Brain microvascular endothelial cell (primary cell): ENCODE measurements at regions not wholly inside any gene's neighbourhood (a gene's known extent, or its start where the extent isn't known, plus 50 kb on each side); places are given as distances from the start of the nearest gene placed in this dataset.

Experiments used
- DNase-seq: peaks from one replicate; pipeline ENCODE4 v3.0.0-alpha.2; 2020
- H3K27ac ChIP-seq: fragments of 250-450 bp; sonication (Bioruptor Pico); 2 replicates; pipeline ENCODE4 v1.5.1; 2020; ENCODE audit warnings: mild to moderate bottlenecking, moderate library complexity
- H3K27me3 ChIP-seq: fragments of 250-450 bp; sonication (Bioruptor Pico); replicated peaks from 2 replicates; pipeline ENCODE4 v1.5.1; 2020; ENCODE audit warnings: mild to moderate bottlenecking
- H3K36me3 ChIP-seq: fragments of 250-450 bp; sonication (Bioruptor Pico); replicated peaks from 2 replicates; pipeline ENCODE4 v1.5.1; 2020; ENCODE audit warnings: mild to moderate bottlenecking
- H3K4me3 ChIP-seq: 2 replicates; pipeline ENCODE4 v1.5.1; 2011; ENCODE audit warnings: low read depth, mild to moderate bottlenecking, control low read depth, low read length, moderate library complexity
- in situ Hi-C: cut with HindIII; loops from 2 replicates; pipeline ENCODE4 v1.10.0; 2017; ENCODE audit warnings: low sequenced_read_pairs, low pct_ligation_motif_present
- TF ChIP-seq, protein P1 (sequence below): IDR thresholded peaks from 2 replicates; pipeline ENCODE4 v1.5.1; 2011; ENCODE audit warnings: low read depth, mild to moderate bottlenecking, moderate library complexity, low read length, control low read depth, inconsistent platforms; ENCODE audit errors: missing control alignments

DNA sequence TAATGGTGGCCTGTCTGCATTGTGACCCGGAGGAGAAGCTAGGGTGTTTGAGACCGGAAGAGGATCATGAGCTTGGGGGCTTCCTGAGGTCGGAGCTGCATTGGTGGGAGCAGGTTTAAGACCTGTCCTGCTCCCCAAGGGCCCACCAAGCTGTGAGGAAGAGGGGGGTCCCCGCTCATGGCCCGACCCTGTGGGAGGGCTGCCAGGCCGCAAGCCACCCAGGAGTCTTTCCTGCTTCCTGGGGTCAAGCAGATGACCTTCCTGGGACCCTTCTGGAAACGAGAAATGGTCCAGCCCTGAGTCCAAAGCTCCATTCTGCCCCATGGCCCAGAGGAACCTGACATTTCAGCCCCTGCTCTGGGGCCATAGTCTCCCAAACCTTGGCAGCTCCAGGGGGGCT is 61.5 kb upstream of the RNU6ATAC start:
- TF ChIP-seq, protein P1, sequence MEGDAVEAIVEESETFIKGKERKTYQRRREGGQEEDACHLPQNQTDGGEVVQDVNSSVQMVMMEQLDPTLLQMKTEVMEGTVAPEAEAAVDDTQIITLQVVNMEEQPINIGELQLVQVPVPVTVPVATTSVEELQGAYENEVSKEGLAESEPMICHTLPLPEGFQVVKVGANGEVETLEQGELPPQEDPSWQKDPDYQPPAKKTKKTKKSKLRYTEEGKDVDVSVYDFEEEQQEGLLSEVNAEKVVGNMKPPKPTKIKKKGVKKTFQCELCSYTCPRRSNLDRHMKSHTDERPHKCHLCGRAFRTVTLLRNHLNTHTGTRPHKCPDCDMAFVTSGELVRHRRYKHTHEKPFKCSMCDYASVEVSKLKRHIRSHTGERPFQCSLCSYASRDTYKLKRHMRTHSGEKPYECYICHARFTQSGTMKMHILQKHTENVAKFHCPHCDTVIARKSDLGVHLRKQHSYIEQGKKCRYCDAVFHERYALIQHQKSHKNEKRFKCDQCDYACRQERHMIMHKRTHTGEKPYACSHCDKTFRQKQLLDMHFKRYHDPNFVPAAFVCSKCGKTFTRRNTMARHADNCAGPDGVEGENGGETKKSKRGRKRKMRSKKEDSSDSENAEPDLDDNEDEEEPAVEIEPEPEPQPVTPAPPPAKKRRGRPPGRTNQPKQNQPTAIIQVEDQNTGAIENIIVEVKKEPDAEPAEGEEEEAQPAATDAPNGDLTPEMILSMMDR, result no peak
- DNase-seq, result no peak
- H3K36me3 ChIP-seq, result no peaks in the 10 kb centered on the region
- no peak overlapping the region for H3K4me3 ChIP-seq
- peaks cover 16% of the 10 kb centered on the region for H3K27me3 ChIP-seq
- in situ Hi-C loops, result no loop called here
- no peak overlapping the region for H3K27ac ChIP-seq

- no peak overlapping the region for H3K4me3 ChIP-seq
- TF ChIP-seq, protein P1, result no peak
- DNase-seq, result no peak
- in situ Hi-C loops, result no loop called here
- H3K27ac ChIP-seq, result no peak overlapping the region
- peaks cover 16% of the 10 kb centered on the region for H3K27me3 ChIP-seq
- H3K36me3 ChIP-seq, result no peaks in the 10 kb centered on the region
Observed at GRCh38 chr9:134226221-134226930, 62.0 kb upstream of the RNU6ATAC start.

- H3K27me3 ChIP-seq, result peaks cover 16% of the 10 kb centered on the region
- H3K4me3 ChIP-seq, result no peak overlapping the region
- in situ Hi-C loops, result no loop called here
- H3K36me3 ChIP-seq, result no peaks in the 10 kb centered on the region
- TF ChIP-seq, protein P1, result no peak
- no peak for DNase-seq
- H3K27ac ChIP-seq, result no peak overlapping the region
Observed at GRCh38 chr9:134227451-134228411, 63.4 kb upstream of the RNU6ATAC start.

DNA sequence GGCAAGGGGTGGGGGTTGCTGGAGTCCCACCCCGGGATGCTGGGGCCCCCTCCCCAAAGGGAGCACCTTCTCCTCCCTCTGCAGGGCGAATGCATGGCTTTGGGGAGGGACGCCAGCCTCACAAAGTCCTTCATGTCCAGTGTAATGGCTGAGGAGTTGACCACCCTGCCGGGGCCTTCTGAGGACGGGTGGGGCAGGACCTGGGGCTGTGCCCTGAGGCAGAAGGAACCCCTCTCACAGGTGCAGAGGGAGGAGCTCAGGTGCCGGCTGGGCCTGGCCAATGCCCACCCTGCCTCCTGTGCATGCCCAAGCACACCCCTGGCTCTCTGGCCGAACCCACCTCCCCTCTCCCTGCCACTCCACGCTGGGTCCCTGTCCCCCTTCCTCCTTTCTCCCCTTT is 64.3 kb upstream of the RNU6ATAC start:
- H3K27ac ChIP-seq, result no peak overlapping the region
- peaks cover 16% of the 10 kb centered on the region for H3K27me3 ChIP-seq
- in situ Hi-C loops, result no loop called here
- TF ChIP-seq, protein P1, result no peak
- no peaks in the 10 kb centered on the region for H3K36me3 ChIP-seq
- no peak for DNase-seq
- H3K4me3 ChIP-seq, result no peak overlapping the region

DNA sequence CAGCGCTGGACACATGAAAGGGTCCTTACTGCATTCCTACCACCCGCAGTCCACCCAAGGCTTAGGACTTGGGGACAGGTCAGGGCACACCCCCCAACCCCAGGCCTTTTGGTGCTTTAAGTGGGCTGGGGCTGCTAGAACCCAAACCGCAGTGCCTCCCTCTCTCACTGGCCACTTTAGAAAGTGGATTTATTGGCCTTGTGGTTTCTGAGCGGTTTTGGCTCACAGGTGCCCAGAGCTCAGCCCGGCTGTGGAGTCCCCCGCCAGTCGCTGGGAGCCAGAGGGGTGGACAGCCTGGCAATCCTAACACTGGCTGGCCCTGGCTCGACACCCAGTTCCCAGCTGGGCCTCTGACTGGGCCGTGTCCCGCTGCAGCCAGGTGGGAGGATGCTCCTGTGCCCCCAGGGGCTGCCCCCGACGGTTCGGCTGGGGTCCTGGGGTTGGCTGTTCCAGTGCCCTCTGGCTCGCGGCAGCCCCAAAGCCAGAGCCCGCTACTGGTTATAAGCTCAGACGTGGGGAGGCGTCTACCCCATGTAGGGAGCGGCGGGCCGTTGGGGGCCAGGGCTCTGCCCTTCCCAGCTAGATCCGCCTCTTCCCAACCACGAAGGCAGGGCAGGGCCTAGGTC is 65.2 kb upstream of the RNU6ATAC start:
- TF ChIP-seq, protein P1, result no peak
- Histone ChIP-seq H3K27me3 (peaks cover 16% of the 10 kb centered on the region), H3K27ac (no peak overlapping the region), H3K4me3 (no peak overlapping the region), H3K36me3 (no peaks in the 10 kb centered on the region)
- DNase-seq, result no peak
- in situ Hi-C loops, result no loop called here
